DND-41 (cell line): ENCODE measurements at regions not wholly inside any gene's neighbourhood (a gene's known extent, or its start where the extent isn't known, plus 50 kb on each side); places are given as distances from the start of the nearest gene placed in this dataset.

Experiments
- EZH2 ChIP-seq: IDR thresholded peaks from 3 replicates; pipeline ENCODE4 v1.6.1; 2012; ENCODE audit warnings: borderline replicate concordance, low read depth, mild to moderate bottlenecking, moderate library complexity, low read length, inconsistent platforms; ENCODE audit not compliant: severe bottlenecking
- TF ChIP-seq, protein P1 (sequence below): IDR thresholded peaks from 2 replicates; pipeline ENCODE4 v1.5.1; 2012; ENCODE audit warnings: borderline replicate concordance, low read length, moderate library complexity, mild to moderate bottlenecking; ENCODE audit not compliant: poor library complexity, severe bottlenecking; ENCODE audit errors: extremely low read depth

DNA sequence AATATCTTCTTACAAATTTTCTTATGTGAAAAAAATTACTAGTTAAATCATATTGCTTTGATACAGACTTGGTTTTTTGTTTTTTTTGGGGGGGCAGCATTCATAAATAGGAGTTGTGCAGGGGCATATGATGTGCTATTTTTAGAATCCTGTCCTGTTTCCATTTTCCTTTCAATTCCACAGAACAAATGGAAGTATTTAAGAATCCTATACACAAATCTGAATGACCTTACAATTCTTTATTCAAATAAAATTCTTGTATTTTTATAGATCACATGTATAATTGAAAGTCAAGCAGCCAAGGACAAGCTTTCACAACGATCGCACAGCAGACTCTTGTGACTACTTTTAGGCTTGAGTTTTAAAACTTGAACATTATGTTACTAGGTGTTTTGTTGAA lies 523.9 kb downstream of the ANKRD50 start:
- no peak for TF ChIP-seq EZH2
- TF ChIP-seq, protein P1, sequence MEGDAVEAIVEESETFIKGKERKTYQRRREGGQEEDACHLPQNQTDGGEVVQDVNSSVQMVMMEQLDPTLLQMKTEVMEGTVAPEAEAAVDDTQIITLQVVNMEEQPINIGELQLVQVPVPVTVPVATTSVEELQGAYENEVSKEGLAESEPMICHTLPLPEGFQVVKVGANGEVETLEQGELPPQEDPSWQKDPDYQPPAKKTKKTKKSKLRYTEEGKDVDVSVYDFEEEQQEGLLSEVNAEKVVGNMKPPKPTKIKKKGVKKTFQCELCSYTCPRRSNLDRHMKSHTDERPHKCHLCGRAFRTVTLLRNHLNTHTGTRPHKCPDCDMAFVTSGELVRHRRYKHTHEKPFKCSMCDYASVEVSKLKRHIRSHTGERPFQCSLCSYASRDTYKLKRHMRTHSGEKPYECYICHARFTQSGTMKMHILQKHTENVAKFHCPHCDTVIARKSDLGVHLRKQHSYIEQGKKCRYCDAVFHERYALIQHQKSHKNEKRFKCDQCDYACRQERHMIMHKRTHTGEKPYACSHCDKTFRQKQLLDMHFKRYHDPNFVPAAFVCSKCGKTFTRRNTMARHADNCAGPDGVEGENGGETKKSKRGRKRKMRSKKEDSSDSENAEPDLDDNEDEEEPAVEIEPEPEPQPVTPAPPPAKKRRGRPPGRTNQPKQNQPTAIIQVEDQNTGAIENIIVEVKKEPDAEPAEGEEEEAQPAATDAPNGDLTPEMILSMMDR = no peak
